ENCODE measurements at regions not wholly inside any gene's neighbourhood (a gene's known extent, or its start where the extent isn't known, plus 50 kb on each side); places are given as distances from the start of the nearest gene placed in this dataset.

DNA sequence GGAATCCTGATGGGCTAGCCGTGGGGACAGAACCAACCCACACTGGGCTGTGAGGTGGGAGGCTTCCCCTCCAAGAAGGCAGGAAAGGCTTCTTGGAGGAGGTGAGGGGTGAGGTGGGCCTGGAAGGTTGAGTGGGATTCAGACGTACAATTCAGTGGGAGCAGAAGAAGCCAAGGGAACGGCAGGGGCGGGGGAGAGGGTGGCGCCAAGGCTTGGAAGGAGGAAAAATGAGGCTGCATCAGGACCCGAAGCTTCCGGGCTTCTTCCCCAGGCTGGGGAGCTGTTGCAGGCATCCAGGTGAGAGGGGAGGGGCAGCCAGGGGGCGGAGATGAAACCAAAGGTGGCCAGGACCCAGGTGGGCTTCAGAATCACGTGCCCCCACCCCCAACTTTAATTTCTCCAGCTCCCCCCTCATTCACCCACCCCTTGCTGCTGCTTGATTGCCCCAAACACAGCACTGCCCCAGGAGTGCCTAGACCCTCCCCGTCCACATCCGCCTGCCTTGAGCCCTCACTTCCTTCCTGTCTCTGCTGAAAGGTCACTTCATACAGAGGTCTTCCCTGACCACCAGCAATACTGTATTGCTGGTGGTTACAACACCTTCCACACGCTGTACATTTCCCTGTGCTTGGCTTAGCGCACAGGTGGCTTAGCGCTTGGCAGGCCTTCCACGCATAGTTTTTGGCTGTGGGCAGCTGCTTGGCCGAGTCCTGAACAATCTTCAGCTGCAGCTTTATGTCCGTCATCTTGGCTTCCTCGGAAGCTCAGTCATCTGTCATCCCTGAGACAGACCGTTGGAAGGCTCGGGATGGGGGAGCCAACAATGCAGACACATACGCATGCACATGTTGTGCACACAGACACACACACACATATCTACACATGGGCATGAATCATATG, 193.5 kb downstream of the RGS3 start:
- TF ChIP-seq, protein P1, sequence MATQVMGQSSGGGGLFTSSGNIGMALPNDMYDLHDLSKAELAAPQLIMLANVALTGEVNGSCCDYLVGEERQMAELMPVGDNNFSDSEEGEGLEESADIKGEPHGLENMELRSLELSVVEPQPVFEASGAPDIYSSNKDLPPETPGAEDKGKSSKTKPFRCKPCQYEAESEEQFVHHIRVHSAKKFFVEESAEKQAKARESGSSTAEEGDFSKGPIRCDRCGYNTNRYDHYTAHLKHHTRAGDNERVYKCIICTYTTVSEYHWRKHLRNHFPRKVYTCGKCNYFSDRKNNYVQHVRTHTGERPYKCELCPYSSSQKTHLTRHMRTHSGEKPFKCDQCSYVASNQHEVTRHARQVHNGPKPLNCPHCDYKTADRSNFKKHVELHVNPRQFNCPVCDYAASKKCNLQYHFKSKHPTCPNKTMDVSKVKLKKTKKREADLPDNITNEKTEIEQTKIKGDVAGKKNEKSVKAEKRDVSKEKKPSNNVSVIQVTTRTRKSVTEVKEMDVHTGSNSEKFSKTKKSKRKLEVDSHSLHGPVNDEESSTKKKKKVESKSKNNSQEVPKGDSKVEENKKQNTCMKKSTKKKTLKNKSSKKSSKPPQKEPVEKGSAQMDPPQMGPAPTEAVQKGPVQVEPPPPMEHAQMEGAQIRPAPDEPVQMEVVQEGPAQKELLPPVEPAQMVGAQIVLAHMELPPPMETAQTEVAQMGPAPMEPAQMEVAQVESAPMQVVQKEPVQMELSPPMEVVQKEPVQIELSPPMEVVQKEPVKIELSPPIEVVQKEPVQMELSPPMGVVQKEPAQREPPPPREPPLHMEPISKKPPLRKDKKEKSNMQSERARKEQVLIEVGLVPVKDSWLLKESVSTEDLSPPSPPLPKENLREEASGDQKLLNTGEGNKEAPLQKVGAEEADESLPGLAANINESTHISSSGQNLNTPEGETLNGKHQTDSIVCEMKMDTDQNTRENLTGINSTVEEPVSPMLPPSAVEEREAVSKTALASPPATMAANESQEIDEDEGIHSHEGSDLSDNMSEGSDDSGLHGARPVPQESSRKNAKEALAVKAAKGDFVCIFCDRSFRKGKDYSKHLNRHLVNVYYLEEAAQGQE (IDR thresholded peaks at IDR 0.05; ENCODE audit: borderline replicate concordance), result no peak
- TF ChIP-seq, protein P2, sequence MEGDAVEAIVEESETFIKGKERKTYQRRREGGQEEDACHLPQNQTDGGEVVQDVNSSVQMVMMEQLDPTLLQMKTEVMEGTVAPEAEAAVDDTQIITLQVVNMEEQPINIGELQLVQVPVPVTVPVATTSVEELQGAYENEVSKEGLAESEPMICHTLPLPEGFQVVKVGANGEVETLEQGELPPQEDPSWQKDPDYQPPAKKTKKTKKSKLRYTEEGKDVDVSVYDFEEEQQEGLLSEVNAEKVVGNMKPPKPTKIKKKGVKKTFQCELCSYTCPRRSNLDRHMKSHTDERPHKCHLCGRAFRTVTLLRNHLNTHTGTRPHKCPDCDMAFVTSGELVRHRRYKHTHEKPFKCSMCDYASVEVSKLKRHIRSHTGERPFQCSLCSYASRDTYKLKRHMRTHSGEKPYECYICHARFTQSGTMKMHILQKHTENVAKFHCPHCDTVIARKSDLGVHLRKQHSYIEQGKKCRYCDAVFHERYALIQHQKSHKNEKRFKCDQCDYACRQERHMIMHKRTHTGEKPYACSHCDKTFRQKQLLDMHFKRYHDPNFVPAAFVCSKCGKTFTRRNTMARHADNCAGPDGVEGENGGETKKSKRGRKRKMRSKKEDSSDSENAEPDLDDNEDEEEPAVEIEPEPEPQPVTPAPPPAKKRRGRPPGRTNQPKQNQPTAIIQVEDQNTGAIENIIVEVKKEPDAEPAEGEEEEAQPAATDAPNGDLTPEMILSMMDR (IDR thresholded peaks at IDR 0.05; ENCODE audit: poor library complexity, severe bottlenecking), result no peak
- no peak for TF ChIP-seq EZH2 (IDR thresholded peaks at IDR 0.05; ENCODE audit: borderline replicate concordance, insufficient read depth, low read length, poor library complexity, severe bottlenecking)
- no peak for TF ChIP-seq TAF1 (IDR thresholded peaks at IDR 0.05; ENCODE audit: low read depth)
- no peak for TF ChIP-seq EP300 (conservative IDR thresholded peaks at IDR 0.05; ENCODE audit: poor library complexity, severe bottlenecking)
- no peak for TF ChIP-seq POLR2AphosphoS5 (IDR thresholded peaks at IDR 0.05)
- TF ChIP-seq SMC3 (conservative IDR thresholded peaks at IDR 0.05; ENCODE audit: poor library complexity), result no peak
- TF ChIP-seq RAD21 (conservative IDR thresholded peaks at IDR 0.05), result no peak
- no peak for TF ChIP-seq MXI1 (conservative IDR thresholded peaks at IDR 0.05; ENCODE audit: poor library complexity, severe bottlenecking)

All from neural cell (in vitro differentiated cells).